Adrenal gland (tissue), 9 donors: ENCODE measurements at regions not wholly inside any gene's neighbourhood (a gene's known extent, or its start where the extent isn't known, plus 50 kb on each side); places are given as distances from the start of the nearest gene placed in this dataset.

ENCODE experiments used
- DNase-seq, 7 donors: peaks; one replicate each; pipeline ENCODE4 v3.0.0-alpha.2; 2019 to 2020
- H3K27ac ChIP-seq, 5 donors: fragments of 200-600 bp; sonication (generic) in 4 of 5; 1 replicate in 3 of 5; 2 replicates in 2 of 5; pipeline versions ENCODE4 v1.5.1 to v1.8.0; 2016 to 2020; ENCODE audit warnings: mild to moderate bottlenecking in 1 of 5
- H3K27me3 ChIP-seq: fragments of 200-600 bp; 2 replicates; pipeline ENCODE4 v1.8.0; 2021
- H3K36me3 ChIP-seq, 2 donors: fragments of 200-600 bp; replicated peaks in 1 of 2; 1 replicate in 1 of 2; 2 replicates in 1 of 2; pipeline versions ENCODE4 v1.5.1 to v1.8.0; 2018 to 2022
- H3K4me1 ChIP-seq, 2 donors: fragments of 200-600 bp; replicated peaks in 1 of 2; 1 replicate in 1 of 2; 2 replicates in 1 of 2; pipeline versions ENCODE4 v1.5.1 to v1.8.0; 2018 to 2021
- H3K4me3 ChIP-seq, 4 donors: fragments of 200-600 bp; sonication (generic) in 3 of 4; one replicate each; pipeline ENCODE4 v1.5.1; 2016 to 2018
- H3K9me3 ChIP-seq, 3 donors: fragments of 200-600 bp; sonication (generic) in 1 of 3; replicated peaks in 1 of 3; 1 replicate in 2 of 3; 2 replicates in 1 of 3; pipeline versions ENCODE4 v1.5.1 to v1.8.0; 2016 to 2021
- CTCF ChIP-seq, 6 experiments: fragments of 450-650 bp in 4 of 6; fragments of 200-600 bp in 2 of 6; sonication (generic) in 1 of 6; IDR thresholded peaks; 1 replicate in 5 of 6; 2 replicates in 1 of 6; pipeline versions ENCODE4 v1.5.1 to v1.8.0; 2016 to 2021; ENCODE audit warnings: antibody characterized with exemption in 6 of 6, mild to moderate bottlenecking in 2 of 6, moderate library complexity in 1 of 6
- POLR2A ChIP-seq, 2 donors: fragments of 450-650 bp; IDR thresholded peaks; one replicate each; pipeline ENCODE4 v1.6.1; 2017; ENCODE audit warnings: antibody characterized with exemption in 2 of 2, mild to moderate bottlenecking in 2 of 2, moderate library complexity in 1 of 2
- WGBS, 4 donors: extraction: QIAGEN DNeasy Blood & Tissue Kit in 2 of 4; methylation state at CpG; one replicate each; pipeline versions ENCODE4 v1.1.5 to v1.1.7; 2013 to 2017; 5-methylcytosine and 5-hydroxymethylcytosine counted together
- intact Hi-C, 2 donors: fragments of 100-400 bp; cut with DNase I; formaldehyde crosslinking; loops; one replicate each; pipeline versions ENCODE4 v1.14.1 to v1.15.0; 2022 to 2023
- donor health status: healthy with polysubstance abuse.
- donor health status: Bipolar disorder and iron deficiency.
- donor health status: DM: yes; HTN: yes; CAD: no.
- donor health status: DM: no; HTN: no; CAD: no.
- donor health status: DM: no; HTN: no; CAD: no.

- TF ChIP-seq CTCF (IDR thresholded peaks at IDR 0.05) = no peak
- TF ChIP-seq POLR2A (IDR thresholded peaks at IDR 0.05) = no peak
- Histone ChIP-seq H3K4me1 (no peaks in the 10 kb centered on the region), H3K36me3 (no peaks in the 10 kb centered on the region), H3K9me3 (no peaks in the 10 kb centered on the region), H3K27me3 (peaks cover 14% of the 10 kb centered on the region), H3K4me3 (no peak overlapping the region), H3K27ac (no peak overlapping the region)
- 83 to 100% (median 89%) methylated on average over 1 to 4 of the region's 4 CpGs for WGBS, 4 donors
- intact Hi-C loops = no loop called here
- DNase-seq = no peak
These were observed 565.0 kb downstream of the BCOR start for GRCh38 chrX:39532761-39533160.

GRCh38 chrX:39534949-39535348, 562.8 kb downstream of the BCOR start:
- DNase-seq = no peak
- Histone ChIP-seq H3K9me3 (no peaks in the 10 kb centered on the region), H3K27me3 (peaks cover 14% of the 10 kb centered on the region), H3K4me1 (no peaks in the 10 kb centered on the region), H3K4me3 (no peak overlapping the region), H3K36me3 (no peaks in the 10 kb centered on the region), H3K27ac (no peak overlapping the region)
- TF ChIP-seq POLR2A (IDR thresholded peaks at IDR 0.05) (no peak), CTCF (IDR thresholded peaks at IDR 0.05) (no peak)
- 81 to 96% (median 88%) methylated on average over 3 to 7 of the region's 7 CpGs for WGBS, 4 donors
- intact Hi-C loops = no loop called here

- TF ChIP-seq POLR2A (IDR thresholded peaks at IDR 0.05) (no peak), CTCF (IDR thresholded peaks at IDR 0.05) (no peak)
- WGBS, 4 donors = 64 to 72% (median 66%) methylated on average over 11 to 12 of the region's 12 CpGs
- Histone ChIP-seq H3K4me1 (no peaks in the 10 kb centered on the region), H3K4me3 (no peak overlapping the region), H3K27me3 (peaks cover 14% of the 10 kb centered on the region), H3K36me3 (no peaks in the 10 kb centered on the region), H3K27ac (no peak overlapping the region), H3K9me3 (no peaks in the 10 kb centered on the region)
- DNase-seq = no peak
- intact Hi-C loops = no loop called here
These were observed 561.5 kb downstream of the BCOR start for GRCh38 chrX:39536211-39536610.

GRCh38 chrX:39541881-39542280, 555.9 kb downstream of the BCOR start:
- DNase-seq = no peak
- no peak overlapping the region for H3K27ac ChIP-seq
- no peaks in the 10 kb centered on the region for H3K4me1 ChIP-seq
- intact Hi-C loops = no loop called here
- no peaks in the 10 kb centered on the region for H3K9me3 ChIP-seq
- 67 to 86% (median 81%) methylated on average over 1 to 5 of the region's 5 CpGs for WGBS, 4 donors
- H3K36me3 ChIP-seq = no peaks in the 10 kb centered on the region
- peaks cover 10% of the 10 kb centered on the region for H3K27me3 ChIP-seq
- TF ChIP-seq CTCF (IDR thresholded peaks at IDR 0.05) (no peak), POLR2A (IDR thresholded peaks at IDR 0.05) (no peak)
- no peak overlapping the region for H3K4me3 ChIP-seq
